ENCODE measurements at regions not wholly inside any gene's neighbourhood (a gene's known extent, or its start where the extent isn't known, plus 50 kb on each side); places are given as distances from the start of the nearest gene placed in this dataset.

DNA sequence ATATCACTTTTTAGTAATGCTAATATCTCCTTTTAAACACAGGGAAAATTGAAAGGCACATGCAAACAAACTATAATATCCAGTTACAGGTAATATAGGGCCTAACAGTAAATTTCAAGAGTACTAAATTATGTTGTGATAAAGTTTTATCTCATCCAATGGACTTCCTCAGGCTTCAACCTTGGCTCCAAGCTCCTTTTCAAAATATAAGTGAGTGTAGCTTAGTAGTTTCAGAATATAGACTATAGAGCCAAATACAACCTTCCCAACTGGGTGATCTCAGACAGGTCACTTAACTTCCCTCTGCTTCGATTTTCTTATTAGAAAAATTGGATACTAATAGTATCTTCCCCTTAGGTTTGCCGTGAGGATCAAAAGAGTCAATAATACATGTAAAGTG, 93.5 kb upstream of the PARD3B start:
- Histone ChIP-seq H3K27ac (ENCODE audit: control insufficient read depth, insufficient read depth, low read length) (no peak overlapping the region), H3K9me1 (ENCODE audit: control insufficient read depth, extremely low read depth, insufficient read depth, low read length) (no peaks in the 10 kb centered on the region), H3K4me3 (ENCODE audit: control insufficient read depth in 2 of 3, extremely low read depth in 1 of 3, insufficient read depth in 2 of 3, low read depth in 1 of 3, low read length in 3 of 3) (no peak overlapping the region), H3K4me2 (ENCODE audit: control insufficient read depth, extremely low read depth, insufficient read depth, low read depth, low read length) (no peak overlapping the region), H2AFZ (ENCODE audit: control insufficient read depth, low read length) (no peak overlapping the region), H3K9ac (ENCODE audit: control insufficient read depth, extremely low read depth, insufficient read depth, low read length) (no peak overlapping the region), H3K36me3 (ENCODE audit: control insufficient read depth in 2 of 2, extremely low read depth in 1 of 2, insufficient read depth in 2 of 2, low read length in 2 of 2) (no peaks in the 10 kb centered on the region), H3K27me3 (ENCODE audit: control insufficient read depth, extremely low read depth, insufficient read depth, low read length) (no peaks in the 10 kb centered on the region), H4K20me1 (ENCODE audit: control insufficient read depth, extremely low read depth, insufficient read depth, low read length) (no peaks in the 10 kb centered on the region), H3K4me1 (ENCODE audit: control insufficient read depth, extremely low read depth, insufficient read depth, low read length) (no peaks in the 10 kb centered on the region), H3K79me2 (ENCODE audit: control insufficient read depth, insufficient read depth, low read length) (no peaks in the 10 kb centered on the region), H3K9me3 (ENCODE audit: control insufficient read depth, low read depth, low read length) (no peaks in the 10 kb centered on the region)
- dilution Hi-C loops (cut with MboI; ENCODE audit: extremely low pct_ligation_motif_present, low sequenced_read_pairs): no loop called here
- no peak for TF ChIP-seq CTCF (optimal IDR thresholded peaks at IDR 0.05 in 1 of 3, IDR thresholded peaks at IDR 0.05 in 1 of 3, conservative IDR thresholded peaks at IDR 0.05 in 1 of 3; ENCODE audit: extremely low read depth in 1 of 3, insufficient read depth in 2 of 3, low read length in 3 of 3)
- TF ChIP-seq EZH2 (IDR thresholded peaks at IDR 0.05; ENCODE audit: low read length): no peak
- DNase-seq (ENCODE audit: low read depth, low spot score) (no peak), FAIRE-seq (no peak)

- dilution Hi-C loops (cut with MboI; ENCODE audit: extremely low pct_ligation_motif_present, low sequenced_read_pairs): no loop called here
- TF ChIP-seq CTCF (optimal IDR thresholded peaks at IDR 0.05 in 1 of 3, IDR thresholded peaks at IDR 0.05 in 1 of 3, conservative IDR thresholded peaks at IDR 0.05 in 1 of 3; ENCODE audit: extremely low read depth in 1 of 3, insufficient read depth in 2 of 3, low read length in 3 of 3): no peak
- TF ChIP-seq EZH2 (IDR thresholded peaks at IDR 0.05; ENCODE audit: low read length): no peak
- no peak for FAIRE-seq
- no peak overlapping the region for H3K4me2 ChIP-seq (ENCODE audit: control insufficient read depth, extremely low read depth, insufficient read depth, low read depth, low read length)
- H3K79me2 ChIP-seq (ENCODE audit: control insufficient read depth, insufficient read depth, low read length): no peaks in the 10 kb centered on the region
- H3K4me1 ChIP-seq (ENCODE audit: control insufficient read depth, extremely low read depth, insufficient read depth, low read length): no peaks in the 10 kb centered on the region
- H3K27me3 ChIP-seq (ENCODE audit: control insufficient read depth, extremely low read depth, insufficient read depth, low read length): no peaks in the 10 kb centered on the region
- no peaks in the 10 kb centered on the region for H3K9me3 ChIP-seq (ENCODE audit: control insufficient read depth, low read depth, low read length)
- H4K20me1 ChIP-seq (ENCODE audit: control insufficient read depth, extremely low read depth, insufficient read depth, low read length): no peaks in the 10 kb centered on the region
- H3K9me1 ChIP-seq (ENCODE audit: control insufficient read depth, extremely low read depth, insufficient read depth, low read length): no peaks in the 10 kb centered on the region
- H3K27ac ChIP-seq (ENCODE audit: control insufficient read depth, insufficient read depth, low read length): no peak overlapping the region
- no peak overlapping the region for H3K4me3 ChIP-seq (ENCODE audit: control insufficient read depth in 2 of 3, extremely low read depth in 1 of 3, insufficient read depth in 2 of 3, low read depth in 1 of 3, low read length in 3 of 3)
- DNase-seq (ENCODE audit: low read depth, low spot score): no peak
- H2AFZ ChIP-seq (ENCODE audit: control insufficient read depth, low read length): no peak overlapping the region
- H3K36me3 ChIP-seq (ENCODE audit: control insufficient read depth in 2 of 2, extremely low read depth in 1 of 2, insufficient read depth in 2 of 2, low read length in 2 of 2): no peaks in the 10 kb centered on the region
- no peak overlapping the region for H3K9ac ChIP-seq (ENCODE audit: control insufficient read depth, extremely low read depth, insufficient read depth, low read length)
These were observed 92.7 kb upstream of the PARD3B start for GRCh38 chr2:204452464-204453023.

All from keratinocyte (primary cell).